Neural cell (in vitro differentiated cells): ENCODE measurements at regions not wholly inside any gene's neighbourhood (a gene's known extent, or its start where the extent isn't known, plus 50 kb on each side); places are given as distances from the start of the nearest gene placed in this dataset.

ENCODE experiments used
- H2AFZ ChIP-seq: fragments of 200-600, 300-800 bp; sonication (generic), shearing (Covaris generic); 2 replicates; pipeline ENCODE4 v1.6.0; 2014; ENCODE audit warnings: low read depth, mild to moderate bottlenecking, antibody characterized with exemption, low read length, moderate library complexity
- H3F3A ChIP-seq: fragments of 200-600 bp; shearing (Covaris generic); 2 replicates; pipeline ENCODE4 v1.6.1; 2016; ENCODE audit warnings: mild to moderate bottlenecking, moderate library complexity, mixed read lengths, antibody characterized with exemption, low read length; ENCODE audit not compliant: insufficient read depth, poor library complexity, severe bottlenecking
- H3K27ac ChIP-seq: fragments of 200-600, 300-800 bp; sonication (generic), shearing (Covaris generic); 2 replicates; pipeline ENCODE4 v1.5.1; 2014; ENCODE audit warnings: mild to moderate bottlenecking, low read length, moderate library complexity
- H3K27me3 ChIP-seq: fragments of 300-800, 200-600 bp; sonication (generic), shearing (Covaris generic); 2 replicates; pipeline ENCODE4 v1.6.0; 2014; ENCODE audit warnings: mild to moderate bottlenecking, low read depth, low read length, moderate library complexity; ENCODE audit not compliant: insufficient read depth
- H3K36me3 ChIP-seq: fragments of 300-800, 200-600 bp; sonication (generic), shearing (Covaris generic); 2 replicates; pipeline ENCODE4 v1.5.1; 2014; ENCODE audit warnings: mild to moderate bottlenecking, antibody characterized with exemption, low read length, moderate library complexity; ENCODE audit not compliant: insufficient read depth
- H3K4me2 ChIP-seq: fragments of 300-800, 200-600 bp; sonication (generic), shearing (Covaris generic); 2 replicates; pipeline ENCODE4 v1.6.0; 2014; ENCODE audit warnings: mild to moderate bottlenecking, low read length
- H3K4me3 ChIP-seq: fragments of 300-800, 200-600 bp; sonication (generic), shearing (Covaris generic); 2 replicates; pipeline ENCODE4 v1.5.1; 2014; ENCODE audit warnings: mild to moderate bottlenecking, low read length, moderate library complexity
- H3K79me2 ChIP-seq: fragments of 200-600 bp; shearing (Covaris generic); replicated peaks from 2 replicates; pipeline ENCODE4 v1.6.0; 2014; ENCODE audit warnings: mild to moderate bottlenecking, low read length, moderate library complexity; ENCODE audit not compliant: insufficient read depth
- H3K9ac ChIP-seq: fragments of 300-800, 200-600 bp; sonication (generic), shearing (Covaris generic); 2 replicates; pipeline ENCODE4 v1.6.1; 2016; ENCODE audit warnings: mild to moderate bottlenecking, low read length, mixed read lengths
- H3K9me2 ChIP-seq: fragments of 200-600 bp; shearing (Covaris generic); 2 replicates; pipeline ENCODE4 v1.6.1; 2016; ENCODE audit warnings: mild to moderate bottlenecking, low read length, mixed read lengths; ENCODE audit not compliant: insufficient read depth
- H3K9me3 ChIP-seq: fragments of 200-600, 300-800 bp; sonication (generic), shearing (Covaris generic); 2 replicates; pipeline ENCODE4 v1.6.1; 2016; ENCODE audit warnings: mild to moderate bottlenecking, mixed run types, low read length, moderate library complexity, mixed read lengths
- H4K20me1 ChIP-seq: fragments of 200-600 bp; shearing (Covaris generic); 2 replicates; pipeline ENCODE4 v1.6.1; 2016; ENCODE audit warnings: mild to moderate bottlenecking, mixed run types; ENCODE audit not compliant: insufficient read depth
- EP300 ChIP-seq: fragments of 450-650 bp; conservative IDR thresholded peaks from 2 replicates; pipeline ENCODE4 v1.6.1; 2014; ENCODE audit warnings: antibody characterized with exemption, mild to moderate bottlenecking, moderate library complexity; ENCODE audit not compliant: poor library complexity, severe bottlenecking
- EZH2 ChIP-seq: fragments of 200-600, 300-800 bp; shearing (Covaris generic), sonication (generic); IDR thresholded peaks from 2 replicates; pipeline ENCODE4 v1.6.1; 2014; ENCODE audit warnings: antibody characterized with exemption, low read length, borderline replicate concordance, mild to moderate bottlenecking; ENCODE audit not compliant: insufficient read depth, poor library complexity, severe bottlenecking
- MXI1 ChIP-seq: fragments of 450-650 bp; conservative IDR thresholded peaks from 2 replicates; pipeline ENCODE4 v1.6.1; 2014; ENCODE audit warnings: antibody characterized with exemption, mild to moderate bottlenecking; ENCODE audit not compliant: poor library complexity, severe bottlenecking
- POLR2AphosphoS5 ChIP-seq: IDR thresholded peaks from 2 replicates; pipeline ENCODE4 v1.6.1; 2012
- RAD21 ChIP-seq: fragments of 450-650 bp; conservative IDR thresholded peaks from 2 replicates; pipeline ENCODE4 v1.6.1; 2014; ENCODE audit warnings: antibody characterized with exemption, mild to moderate bottlenecking, moderate library complexity
- SMC3 ChIP-seq: fragments of 450-650 bp; conservative IDR thresholded peaks from 2 replicates; pipeline ENCODE4 v1.6.1; 2014; ENCODE audit warnings: antibody characterized with exemption, mild to moderate bottlenecking, moderate library complexity; ENCODE audit not compliant: poor library complexity
- TAF1 ChIP-seq: IDR thresholded peaks from 2 replicates; pipeline ENCODE4 v1.6.1; 2012; ENCODE audit warnings: low read depth
- TF ChIP-seq, protein P1 (sequence below): IDR thresholded peaks from 2 replicates; pipeline ENCODE4 v1.6.1; 2012; ENCODE audit warnings: borderline replicate concordance
- TF ChIP-seq, protein P2 (sequence below): fragments of 450-650 bp; IDR thresholded peaks from 2 replicates; pipeline ENCODE4 v1.5.1; 2014; ENCODE audit warnings: antibody characterized with exemption, mild to moderate bottlenecking, moderate library complexity; ENCODE audit not compliant: poor library complexity, severe bottlenecking

DNA sequence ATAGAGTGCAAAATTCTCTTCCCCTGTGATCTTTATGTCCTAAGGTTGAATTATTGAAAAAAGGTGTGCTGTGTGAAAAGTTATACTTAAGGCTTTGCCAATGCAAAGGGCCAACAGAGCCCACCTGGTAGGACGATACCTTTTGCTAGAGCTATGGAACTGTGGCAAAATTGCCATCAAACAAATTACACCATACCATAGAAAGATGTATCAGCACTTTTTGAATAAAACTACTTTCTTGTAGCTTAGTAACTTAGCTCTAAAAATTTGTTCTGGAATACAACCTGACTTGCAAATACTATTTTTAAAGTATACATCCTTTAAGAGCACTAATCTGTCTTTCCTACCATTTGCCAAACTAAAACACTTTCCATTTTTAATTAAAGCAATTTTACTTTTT, 147.2 kb upstream of the ERCC4 start:
- TF ChIP-seq TAF1 (no peak), RAD21 (no peak), EP300 (no peak)
- Histone ChIP-seq H3K27ac (no peak overlapping the region), H3K79me2 (no peaks in the 10 kb centered on the region)

DNA sequence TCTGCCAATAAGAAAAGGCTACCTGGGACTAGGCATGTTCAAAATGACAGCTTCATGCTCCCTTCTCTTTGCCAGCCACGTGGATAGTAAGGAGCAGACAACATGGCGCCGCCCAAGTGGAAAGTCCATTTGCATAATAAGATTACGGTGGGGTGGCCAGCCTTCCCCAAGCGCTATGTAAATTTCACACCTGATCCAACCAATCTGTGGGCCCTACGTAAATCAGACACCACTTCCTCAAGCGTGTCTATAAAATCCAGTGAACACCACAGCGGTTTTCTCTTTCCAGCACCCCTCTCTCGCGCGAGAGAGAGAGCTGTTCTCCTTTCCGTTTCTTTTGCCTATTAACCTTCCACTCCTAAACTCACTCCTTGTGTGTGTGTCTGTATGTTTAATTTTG, 140.3 kb upstream of the ERCC4 start:
- Histone ChIP-seq H3K9me2 (no peaks in the 10 kb centered on the region), H3K4me2 (no peak overlapping the region), H3K9ac (no peak overlapping the region), H3K9me3 (peaks cover 6% of the 10 kb centered on the region), H3K27ac (no peak overlapping the region), H3F3A (no peaks in the 10 kb centered on the region), H3K36me3 (no peaks in the 10 kb centered on the region), H4K20me1 (no peaks in the 10 kb centered on the region), H3K4me3 (no peak overlapping the region), H3K79me2 (no peaks in the 10 kb centered on the region), H2AFZ (no peak overlapping the region), H3K27me3 (no peaks in the 10 kb centered on the region)
- TF ChIP-seq, protein P1, sequence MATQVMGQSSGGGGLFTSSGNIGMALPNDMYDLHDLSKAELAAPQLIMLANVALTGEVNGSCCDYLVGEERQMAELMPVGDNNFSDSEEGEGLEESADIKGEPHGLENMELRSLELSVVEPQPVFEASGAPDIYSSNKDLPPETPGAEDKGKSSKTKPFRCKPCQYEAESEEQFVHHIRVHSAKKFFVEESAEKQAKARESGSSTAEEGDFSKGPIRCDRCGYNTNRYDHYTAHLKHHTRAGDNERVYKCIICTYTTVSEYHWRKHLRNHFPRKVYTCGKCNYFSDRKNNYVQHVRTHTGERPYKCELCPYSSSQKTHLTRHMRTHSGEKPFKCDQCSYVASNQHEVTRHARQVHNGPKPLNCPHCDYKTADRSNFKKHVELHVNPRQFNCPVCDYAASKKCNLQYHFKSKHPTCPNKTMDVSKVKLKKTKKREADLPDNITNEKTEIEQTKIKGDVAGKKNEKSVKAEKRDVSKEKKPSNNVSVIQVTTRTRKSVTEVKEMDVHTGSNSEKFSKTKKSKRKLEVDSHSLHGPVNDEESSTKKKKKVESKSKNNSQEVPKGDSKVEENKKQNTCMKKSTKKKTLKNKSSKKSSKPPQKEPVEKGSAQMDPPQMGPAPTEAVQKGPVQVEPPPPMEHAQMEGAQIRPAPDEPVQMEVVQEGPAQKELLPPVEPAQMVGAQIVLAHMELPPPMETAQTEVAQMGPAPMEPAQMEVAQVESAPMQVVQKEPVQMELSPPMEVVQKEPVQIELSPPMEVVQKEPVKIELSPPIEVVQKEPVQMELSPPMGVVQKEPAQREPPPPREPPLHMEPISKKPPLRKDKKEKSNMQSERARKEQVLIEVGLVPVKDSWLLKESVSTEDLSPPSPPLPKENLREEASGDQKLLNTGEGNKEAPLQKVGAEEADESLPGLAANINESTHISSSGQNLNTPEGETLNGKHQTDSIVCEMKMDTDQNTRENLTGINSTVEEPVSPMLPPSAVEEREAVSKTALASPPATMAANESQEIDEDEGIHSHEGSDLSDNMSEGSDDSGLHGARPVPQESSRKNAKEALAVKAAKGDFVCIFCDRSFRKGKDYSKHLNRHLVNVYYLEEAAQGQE: no peak
- TF ChIP-seq TAF1 (no peak), SMC3 (no peak), POLR2AphosphoS5 (no peak), EP300 (no peak), EZH2 (no peak), RAD21 (no peak), MXI1 (no peak)
- TF ChIP-seq, protein P2, sequence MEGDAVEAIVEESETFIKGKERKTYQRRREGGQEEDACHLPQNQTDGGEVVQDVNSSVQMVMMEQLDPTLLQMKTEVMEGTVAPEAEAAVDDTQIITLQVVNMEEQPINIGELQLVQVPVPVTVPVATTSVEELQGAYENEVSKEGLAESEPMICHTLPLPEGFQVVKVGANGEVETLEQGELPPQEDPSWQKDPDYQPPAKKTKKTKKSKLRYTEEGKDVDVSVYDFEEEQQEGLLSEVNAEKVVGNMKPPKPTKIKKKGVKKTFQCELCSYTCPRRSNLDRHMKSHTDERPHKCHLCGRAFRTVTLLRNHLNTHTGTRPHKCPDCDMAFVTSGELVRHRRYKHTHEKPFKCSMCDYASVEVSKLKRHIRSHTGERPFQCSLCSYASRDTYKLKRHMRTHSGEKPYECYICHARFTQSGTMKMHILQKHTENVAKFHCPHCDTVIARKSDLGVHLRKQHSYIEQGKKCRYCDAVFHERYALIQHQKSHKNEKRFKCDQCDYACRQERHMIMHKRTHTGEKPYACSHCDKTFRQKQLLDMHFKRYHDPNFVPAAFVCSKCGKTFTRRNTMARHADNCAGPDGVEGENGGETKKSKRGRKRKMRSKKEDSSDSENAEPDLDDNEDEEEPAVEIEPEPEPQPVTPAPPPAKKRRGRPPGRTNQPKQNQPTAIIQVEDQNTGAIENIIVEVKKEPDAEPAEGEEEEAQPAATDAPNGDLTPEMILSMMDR: no peak

More for the DNA sequence above, 147.2 kb upstream of the ERCC4 start:
- Histone ChIP-seq H3K4me3 (no peak overlapping the region), H2AFZ (no peak overlapping the region), H3K4me2 (no peak overlapping the region), H3F3A (no peaks in the 10 kb centered on the region), H4K20me1 (no peaks in the 10 kb centered on the region), H3K9me3 (peaks cover 6% of the 10 kb centered on the region), H3K9ac (no peak overlapping the region), H3K27me3 (no peaks in the 10 kb centered on the region), H3K9me2 (no peaks in the 10 kb centered on the region), H3K36me3 (no peaks in the 10 kb centered on the region)
